Kidney (tissue), 13 donors: ENCODE measurements at regions not wholly inside any gene's neighbourhood (a gene's known extent, or its start where the extent isn't known, plus 50 kb on each side); places are given as distances from the start of the nearest gene placed in this dataset.

Source experiments
- DNase-seq, 5 donors: peaks; one replicate each; pipeline ENCODE4 v3.0.0-alpha.2; 2013 to 2020
- FAIRE-seq: peaks from 2 replicates; lab custom pipeline; 2012; peaks lifted over from hg19 to GRCh38; lab: Jason Lieb, UNC
- H3K27ac ChIP-seq, 2 donors: one replicate each; pipeline ENCODE4 v1.7.0; 2013; ENCODE audit warnings: low read depth in 2 of 2, low read length in 2 of 2, inconsistent platforms in 1 of 2
- H3K27me3 ChIP-seq: one replicate; pipeline ENCODE4 v1.7.1; 2013; ENCODE audit warnings: low read length, inconsistent platforms; ENCODE audit not compliant: control insufficient read depth, insufficient read depth
- H3K36me3 ChIP-seq, 3 donors: one replicate each; pipeline versions ENCODE4 v1.7.0 to v1.7.1; 2013; ENCODE audit warnings: low read length in 3 of 3, control low read depth in 1 of 3, inconsistent platforms in 1 of 3; ENCODE audit not compliant: insufficient read depth in 3 of 3, control insufficient read depth in 2 of 3
- H3K4me1 ChIP-seq, 3 donors: one replicate each; pipeline versions ENCODE4 v1.7.0 to v1.7.1; 2013; ENCODE audit warnings: low read length in 3 of 3, inconsistent platforms in 1 of 3, low read depth in 1 of 3; ENCODE audit not compliant: control insufficient read depth in 2 of 3, insufficient read depth in 2 of 3
- H3K4me3 ChIP-seq, 3 donors: one replicate each; pipeline versions ENCODE4 v1.7.0 to v1.8.1; 2013; ENCODE audit warnings: low read length in 3 of 3, control low read depth in 1 of 3, inconsistent platforms in 1 of 3
- H3K9ac ChIP-seq, 3 donors: one replicate each; pipeline versions ENCODE4 v1.7.0 to v1.7.1; 2013; ENCODE audit warnings: low read length in 3 of 3, control low read depth in 1 of 3, inconsistent platforms in 1 of 3
- H3K9me3 ChIP-seq, 3 donors: one replicate each; pipeline versions ENCODE4 v1.7.0 to v1.7.1; 2013; ENCODE audit warnings: low read length in 3 of 3, control low read depth in 1 of 3, inconsistent platforms in 1 of 3; ENCODE audit not compliant: control insufficient read depth in 2 of 3, insufficient read depth in 1 of 3
- intact Hi-C: fragments of 100-400 bp; cut with DNase I; formaldehyde crosslinking; loops from one replicate; pipeline ENCODE4 v1.11.1; 2022
- TF ChIP-seq, protein P1 (sequence below): IDR thresholded peaks from 3 replicates; pipeline ENCODE4 v1.5.1; 2012; ENCODE audit warnings: mild to moderate bottlenecking, moderate library complexity, borderline replicate concordance; ENCODE audit not compliant: insufficient read depth; ENCODE audit errors: extremely low read depth
- donor health status: control.
- donor health status: control.
- donor health status: control.
- donor health status: control.
- donor health status: control.
- donor health status: DM: yes; HTN: yes; CAD: no.
- donor health status: Normal renal cell carcinoma (clear cell type).

- FAIRE-seq, result no peak
- H3K27me3 ChIP-seq, result no peaks in the 10 kb centered on the region
- H3K9ac ChIP-seq, result no peak overlapping the region
- TF ChIP-seq, protein P1, sequence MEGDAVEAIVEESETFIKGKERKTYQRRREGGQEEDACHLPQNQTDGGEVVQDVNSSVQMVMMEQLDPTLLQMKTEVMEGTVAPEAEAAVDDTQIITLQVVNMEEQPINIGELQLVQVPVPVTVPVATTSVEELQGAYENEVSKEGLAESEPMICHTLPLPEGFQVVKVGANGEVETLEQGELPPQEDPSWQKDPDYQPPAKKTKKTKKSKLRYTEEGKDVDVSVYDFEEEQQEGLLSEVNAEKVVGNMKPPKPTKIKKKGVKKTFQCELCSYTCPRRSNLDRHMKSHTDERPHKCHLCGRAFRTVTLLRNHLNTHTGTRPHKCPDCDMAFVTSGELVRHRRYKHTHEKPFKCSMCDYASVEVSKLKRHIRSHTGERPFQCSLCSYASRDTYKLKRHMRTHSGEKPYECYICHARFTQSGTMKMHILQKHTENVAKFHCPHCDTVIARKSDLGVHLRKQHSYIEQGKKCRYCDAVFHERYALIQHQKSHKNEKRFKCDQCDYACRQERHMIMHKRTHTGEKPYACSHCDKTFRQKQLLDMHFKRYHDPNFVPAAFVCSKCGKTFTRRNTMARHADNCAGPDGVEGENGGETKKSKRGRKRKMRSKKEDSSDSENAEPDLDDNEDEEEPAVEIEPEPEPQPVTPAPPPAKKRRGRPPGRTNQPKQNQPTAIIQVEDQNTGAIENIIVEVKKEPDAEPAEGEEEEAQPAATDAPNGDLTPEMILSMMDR, result no peak
- no peaks in the 10 kb centered on the region for H3K36me3 ChIP-seq
- peak in 2 of 5 donors; percentile 1 to 4 for DNase-seq
- no peaks in the 10 kb centered on the region for H3K4me1 ChIP-seq
- H3K4me3 ChIP-seq, result no peak overlapping the region
- intact Hi-C loops, result no loop called here
- no peaks in the 10 kb centered on the region for H3K9me3 ChIP-seq
- H3K27ac ChIP-seq, result no peak overlapping the region
Observed at GRCh38 chr20:54772893-54773642, 297.7 kb downstream of the DOK5 start.

DNA sequence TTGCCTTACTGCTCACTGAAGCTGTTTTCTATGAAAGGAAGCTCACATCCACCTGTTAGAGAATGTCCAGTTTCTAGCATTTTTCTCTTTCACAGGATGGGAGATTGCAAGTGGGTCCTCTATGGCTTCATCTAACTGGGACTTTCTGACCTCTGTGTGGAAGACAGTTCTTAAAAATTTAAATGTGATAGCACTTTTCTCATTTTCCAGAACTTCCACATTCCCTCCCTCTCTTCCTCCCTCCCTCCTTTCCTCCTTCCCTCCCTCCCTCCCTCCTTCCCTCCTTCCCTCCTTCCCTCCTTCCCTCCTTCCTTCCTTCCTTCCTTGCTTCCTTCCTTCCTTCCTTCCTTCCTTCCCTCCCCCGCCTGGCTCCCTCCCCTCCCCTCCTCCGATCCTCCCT is 291.1 kb downstream of the DOK5 start:
- H3K27me3 ChIP-seq, result no peaks in the 10 kb centered on the region
- H3K4me3 ChIP-seq, result no peak overlapping the region
- DNase-seq (no peak), FAIRE-seq (no peak)
- H3K4me1 ChIP-seq, result no peaks in the 10 kb centered on the region
- H3K9ac ChIP-seq, result no peak overlapping the region
- TF ChIP-seq, protein P1, result no peak
- no peak overlapping the region for H3K27ac ChIP-seq
- no peaks in the 10 kb centered on the region for H3K36me3 ChIP-seq
- intact Hi-C loops, result no loop called here
- H3K9me3 ChIP-seq, result no peaks in the 10 kb centered on the region

DNA sequence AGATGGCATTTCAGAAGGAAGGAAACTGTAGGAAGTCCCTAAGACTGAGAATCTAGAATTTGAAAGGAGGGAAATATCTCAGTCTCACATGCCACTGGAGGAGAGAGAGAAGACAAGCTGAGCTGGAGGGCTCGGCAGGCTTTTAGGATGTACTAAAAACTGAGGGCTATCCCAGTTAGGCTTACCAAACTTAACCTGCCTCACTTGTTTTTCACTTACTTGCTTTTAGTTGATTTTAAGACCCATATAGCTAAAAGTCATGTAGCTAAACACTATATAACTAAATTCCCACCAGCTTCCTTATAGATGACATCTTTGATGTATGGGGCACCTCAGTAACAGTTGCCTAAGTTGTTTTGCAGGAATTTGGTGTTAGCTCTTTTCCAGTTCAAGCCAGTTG is 288.0 kb downstream of the DOK5 start:
- H3K4me3 ChIP-seq, result no peak overlapping the region
- FAIRE-seq (no peak), DNase-seq (no peak)
- intact Hi-C loops, result no loop called here
- no peak overlapping the region for H3K27ac ChIP-seq
- TF ChIP-seq, protein P1, result no peak
- no peak overlapping the region for H3K9ac ChIP-seq
- no peaks in the 10 kb centered on the region for H3K9me3 ChIP-seq
- H3K4me1 ChIP-seq, result no peaks in the 10 kb centered on the region
- H3K36me3 ChIP-seq, result no peaks in the 10 kb centered on the region
- no peaks in the 10 kb centered on the region for H3K27me3 ChIP-seq
